Endothelial cell of umbilical vein (primary cell): ENCODE measurements at regions not wholly inside any gene's neighbourhood (a gene's known extent, or its start where the extent isn't known, plus 50 kb on each side); places are given as distances from the start of the nearest gene placed in this dataset.

Source experiments
- BruUV-seq: library from RNA; stranded (reverse); fragments of 400-500 nt; replicated peaks from 2 replicates; lab custom pipeline; 2021; lab: Mats Ljungman, UMichigan
- CTCF ChIA-PET: fragments of 300-600, 350-600 bp; sonication (Branson Sonifier 250); formaldehyde crosslinking; loops from one replicate; lab custom pipeline; 2021; ENCODE audit warnings: antibody characterized with exemption, inconsistent platforms; lab: Charles Lee
- POLR2A ChIA-PET: fragments of 300-600, 350-600 bp; sonication (Branson Sonifier 250); formaldehyde crosslinking; loops from one replicate; lab custom pipeline; 2021; ENCODE audit warnings: antibody characterized with exemption, inconsistent platforms; lab: Charles Lee
- DNase-seq: peaks from one replicate; pipeline ENCODE4 v3.0.0-alpha.2; 2011; ENCODE audit warnings: low read depth, low spot score
- FAIRE-seq: peaks from 2 replicates; lab custom pipeline; 2011; peaks lifted over from hg19 to GRCh38; lab: Jason Lieb, UNC
- H2AFZ ChIP-seq: 2 replicates; pipeline ENCODE4 v1.6.0; 2012; ENCODE audit warnings: low read depth, low read length, control low read depth, inconsistent platforms
- H3K27ac ChIP-seq: 2 replicates; pipeline ENCODE4 v1.5.1; 2011; ENCODE audit warnings: low read depth, mild to moderate bottlenecking, control low read depth, low read length, moderate library complexity; ENCODE audit not compliant: insufficient read depth
- H3K27me3 ChIP-seq, 2 experiments: 2 replicates each; pipeline versions ENCODE4 v1.6.0 to v1.6.1; 2011; ENCODE audit warnings: low read length in 2 of 2, mixed read lengths in 1 of 2; ENCODE audit not compliant: control insufficient read depth in 2 of 2, insufficient read depth in 2 of 2
- H3K36me3 ChIP-seq, 2 experiments: 2 replicates in 1 of 2; 3 replicates in 1 of 2; pipeline ENCODE4 v1.5.1; 2011; ENCODE audit warnings: low read length in 2 of 2, mild to moderate bottlenecking in 1 of 2, moderate library complexity in 1 of 2; ENCODE audit not compliant: control insufficient read depth in 2 of 2, insufficient read depth in 2 of 2; ENCODE audit errors: extremely low read depth in 1 of 2
- H3K4me1 ChIP-seq: 3 replicates; pipeline ENCODE4 v1.5.1; 2011; ENCODE audit warnings: mild to moderate bottlenecking, low read length; ENCODE audit not compliant: control insufficient read depth, insufficient read depth; ENCODE audit errors: extremely low read depth
- H3K4me2 ChIP-seq: 2 replicates; pipeline ENCODE4 v1.6.1; 2011; ENCODE audit warnings: low read length, control low read depth, mixed read lengths; ENCODE audit not compliant: insufficient read depth
- H3K4me3 ChIP-seq, 3 experiments: fragments of 200-600 bp in 1 of 3; sonication (generic), shearing (Covaris generic) in 1 of 3; replicated peaks in 1 of 3; 2 replicates each; pipeline ENCODE4 v1.5.1; 2011 to 2016; ENCODE audit warnings: control low read depth in 3 of 3, low read length in 3 of 3, mild to moderate bottlenecking in 2 of 3, inconsistent platforms in 1 of 3, low read depth in 1 of 3, moderate library complexity in 1 of 3; ENCODE audit not compliant: insufficient read depth in 1 of 3
- H3K79me2 ChIP-seq: 2 replicates; pipeline ENCODE4 v1.6.0; 2012; ENCODE audit warnings: low read length, inconsistent platforms; ENCODE audit not compliant: control insufficient read depth, insufficient read depth
- H3K9ac ChIP-seq: replicated peaks from 2 replicates; pipeline ENCODE3; 2011; ENCODE audit warnings: low read length, control low read depth; ENCODE audit not compliant: insufficient read depth; ENCODE audit errors: extremely low read depth
- H3K9me1 ChIP-seq: replicated peaks from 3 replicates; pipeline ENCODE4 v1.6.0; 2011; ENCODE audit warnings: mild to moderate bottlenecking, low read length; ENCODE audit not compliant: control insufficient read depth, insufficient read depth; ENCODE audit errors: extremely low read depth
- H3K9me3 ChIP-seq: replicated peaks from 2 replicates; pipeline ENCODE4 v1.5.1; 2012; ENCODE audit warnings: low read length, inconsistent platforms; ENCODE audit not compliant: control insufficient read depth, insufficient read depth
- H4K20me1 ChIP-seq: replicated peaks from 2 replicates; pipeline ENCODE3; 2011; ENCODE audit warnings: mild to moderate bottlenecking, low read length; ENCODE audit not compliant: control insufficient read depth, insufficient read depth; ENCODE audit errors: extremely low read depth
- CTCF ChIP-seq, 2 donors: IDR thresholded peaks; 1 replicate in 1 of 2; 2 replicates in 1 of 2; pipeline ENCODE4 v1.5.1; 2011; ENCODE audit warnings: low read length in 2 of 2, mild to moderate bottlenecking in 2 of 2, moderate library complexity in 2 of 2, control low read depth in 1 of 2, inconsistent platforms in 1 of 2, low read depth in 1 of 2; ENCODE audit not compliant: insufficient read depth in 1 of 2; ENCODE audit errors: extremely low read depth in 1 of 2
- EZH2 ChIP-seq: IDR thresholded peaks from 2 replicates; pipeline ENCODE4 v1.6.1; 2012; ENCODE audit warnings: borderline replicate concordance, low read depth, mild to moderate bottlenecking, moderate library complexity, low read length, inconsistent platforms; ENCODE audit not compliant: severe bottlenecking
- FOS ChIP-seq: IDR thresholded peaks from 2 replicates; pipeline ENCODE4 v1.6.1; 2011; ENCODE audit warnings: mild to moderate bottlenecking, low read length, moderate library complexity, borderline replicate concordance; ENCODE audit not compliant: insufficient read depth
- GATA2 ChIP-seq: IDR thresholded peaks from 2 replicates; pipeline ENCODE4 v1.7.0; 2011; ENCODE audit warnings: low read depth, mild to moderate bottlenecking, moderate library complexity, mixed read lengths, low read length; ENCODE audit not compliant: insufficient read length, insufficient read depth
- JUN ChIP-seq: IDR thresholded peaks from 2 replicates; pipeline ENCODE4 v1.6.1; 2011; ENCODE audit warnings: borderline replicate concordance, low read depth; ENCODE audit not compliant: insufficient read length, insufficient read depth
- MYC ChIP-seq: IDR thresholded peaks from one replicate; pipeline ENCODE4 v1.6.1; 2011; ENCODE audit warnings: mild to moderate bottlenecking, low read depth, low read length
- POLR2A ChIP-seq: IDR thresholded peaks from 2 replicates; pipeline ENCODE4 v1.6.1; 2012; ENCODE audit warnings: low read depth, mild to moderate bottlenecking, control low read depth, low read length
- POLR2AphosphoS5 ChIP-seq: IDR thresholded peaks from 2 replicates; pipeline ENCODE4 v1.6.1; 2012; ENCODE audit warnings: low read depth, mild to moderate bottlenecking, control low read depth, low read length, moderate library complexity; ENCODE audit not compliant: insufficient read depth
- dilution Hi-C: fragments of 300-500 bp; cut with MboI; formaldehyde crosslinking; loops from one replicate; pipeline ENCODE4 v1.15.0; 2019; ENCODE audit warnings: low sequenced_read_pairs; ENCODE audit not compliant: extremely low pct_ligation_motif_present
- intact Hi-C: fragments of 100-400 bp; cut with micrococcal nuclease; formaldehyde crosslinking; loops from one replicate; pipeline ENCODE4 v1.10.0; 2022
- TF ChIP-seq, protein P1 (sequence below): IDR thresholded peaks from 2 replicates; pipeline ENCODE4 v1.6.1; 2011; ENCODE audit not compliant: insufficient read depth, insufficient read length

GRCh38 chr11:37511425-37511933, 913.4 kb upstream of the RAG2 start:
- Histone ChIP-seq H3K9me3 (no peaks in the 10 kb centered on the region), H3K9me1 (no peaks in the 10 kb centered on the region), H3K27me3 (no peaks in the 10 kb centered on the region), H3K9ac (no peak overlapping the region), H3K36me3 (no peaks in the 10 kb centered on the region), H3K27ac (no peak overlapping the region), H3K4me2 (no peak overlapping the region), H3K79me2 (no peaks in the 10 kb centered on the region), H3K4me1 (no peaks in the 10 kb centered on the region), H3K4me3 (no peak overlapping the region), H4K20me1 (no peaks in the 10 kb centered on the region), H2AFZ (no peak overlapping the region)
- TF ChIP-seq POLR2A (no peak), FOS (no peak), POLR2AphosphoS5 (no peak), JUN (no peak), CTCF (IDR thresholded peaks at IDR 0.05; ENCODE audit: extremely low read depth in 1 of 2, insufficient read depth in 1 of 2, low read depth in 1 of 2, low read length in 2 of 2) (no peak), MYC (no peak), GATA2 (no peak), EZH2 (no peak)
- TF ChIP-seq, protein P1, sequence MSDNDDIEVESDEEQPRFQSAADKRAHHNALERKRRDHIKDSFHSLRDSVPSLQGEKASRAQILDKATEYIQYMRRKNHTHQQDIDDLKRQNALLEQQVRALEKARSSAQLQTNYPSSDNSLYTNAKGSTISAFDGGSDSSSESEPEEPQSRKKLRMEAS: no peak
- ChIA-PET POLR2A (no interaction called here), CTCF (no interaction called here)
- FAIRE-seq (no peak), DNase-seq (no peak)
- no TSS peak for BruUV-seq
- intact Hi-C loops: no loop called here
- dilution Hi-C loops: no loop called here
